ENCODE measurements at regions not wholly inside any gene's neighbourhood (a gene's known extent, or its start where the extent isn't known, plus 50 kb on each side); places are given as distances from the start of the nearest gene placed in this dataset.

- 93 to 97% methylated on average over 13 of the region's 13 CpGs for WGBS, 2 donors
- TF ChIP-seq CTCF (IDR thresholded peaks at IDR 0.05), result no peak
- no peak for TF ChIP-seq EP300 (IDR thresholded peaks at IDR 0.05)
- no peak for TF ChIP-seq POLR2A (IDR thresholded peaks at IDR 0.05)
- Histone ChIP-seq H3K9me3 (no peaks in the 10 kb centered on the region), H3K4me3 (no peak overlapping the region), H3K4me1 (no peaks in the 10 kb centered on the region), H3K36me3 (no peaks in the 10 kb centered on the region), H3K27me3 (no peaks in the 10 kb centered on the region), H3K27ac (no peak overlapping the region)
- DNase-seq (ENCODE audit: low spot score in 2 of 2), result no peak
These were observed 729.8 kb downstream of the QKI start for GRCh38 chr6:164144316-164144715.

GRCh38 chr6:164142322-164142721 lies 727.8 kb downstream of the QKI start:
- no peaks in the 10 kb centered on the region for H3K36me3 ChIP-seq
- no peaks in the 10 kb centered on the region for H3K9me3 ChIP-seq
- no peaks in the 10 kb centered on the region for H3K27me3 ChIP-seq
- TF ChIP-seq POLR2A (IDR thresholded peaks at IDR 0.05) (no peak), EP300 (IDR thresholded peaks at IDR 0.05) (no peak), CTCF (IDR thresholded peaks at IDR 0.05) (no peak)
- H3K4me1 ChIP-seq, result no peaks in the 10 kb centered on the region
- 57 to 65% methylated on average over 5 of the region's 5 CpGs for WGBS, 2 donors
- H3K4me3 ChIP-seq, result no peak overlapping the region
- DNase-seq (ENCODE audit: low spot score in 2 of 2), result no peak
- H3K27ac ChIP-seq, result no peak overlapping the region

GRCh38 chr6:164135511-164136132 lies 721.1 kb downstream of the QKI start:
- TF ChIP-seq CTCF (IDR thresholded peaks at IDR 0.05) (no peak), EP300 (IDR thresholded peaks at IDR 0.05) (no peak), POLR2A (IDR thresholded peaks at IDR 0.05) (no peak)
- no peak overlapping the region for H3K4me3 ChIP-seq
- H3K36me3 ChIP-seq, result no peaks in the 10 kb centered on the region
- 75 to 79% methylated on average over 5 of the region's 5 CpGs for WGBS, 2 donors
- no peaks in the 10 kb centered on the region for H3K9me3 ChIP-seq
- no peak for DNase-seq (ENCODE audit: low spot score in 2 of 2)
- no peaks in the 10 kb centered on the region for H3K4me1 ChIP-seq
- H3K27me3 ChIP-seq, result no peaks in the 10 kb centered on the region
- H3K27ac ChIP-seq, result no peak overlapping the region

- Histone ChIP-seq H3K9me3 (no peaks in the 10 kb centered on the region), H3K27ac (no peak overlapping the region), H3K36me3 (no peaks in the 10 kb centered on the region), H3K27me3 (no peaks in the 10 kb centered on the region), H3K4me1 (no peaks in the 10 kb centered on the region), H3K4me3 (no peak overlapping the region)
- TF ChIP-seq CTCF (IDR thresholded peaks at IDR 0.05) (no peak), POLR2A (IDR thresholded peaks at IDR 0.05) (no peak), EP300 (IDR thresholded peaks at IDR 0.05) (no peak)
- 59 to 69% methylated on average over 2 of the region's 2 CpGs for WGBS, 2 donors
- DNase-seq (ENCODE audit: low spot score in 2 of 2), result no peak
These were observed 718.6 kb downstream of the QKI start for GRCh38 chr6:164133095-164133494.

GRCh38 chr6:164130585-164130984 lies 716.1 kb downstream of the QKI start:
- 86 to 91% methylated on average over 2 of the region's 2 CpGs for WGBS, 2 donors
- no peak overlapping the region for H3K27ac ChIP-seq
- H3K4me3 ChIP-seq, result no peak overlapping the region
- no peak for DNase-seq (ENCODE audit: low spot score in 2 of 2)
- no peaks in the 10 kb centered on the region for H3K27me3 ChIP-seq
- no peaks in the 10 kb centered on the region for H3K36me3 ChIP-seq
- TF ChIP-seq CTCF (IDR thresholded peaks at IDR 0.05) (no peak), POLR2A (IDR thresholded peaks at IDR 0.05) (no peak), EP300 (IDR thresholded peaks at IDR 0.05) (no peak)
- no peaks in the 10 kb centered on the region for H3K4me1 ChIP-seq
- H3K9me3 ChIP-seq, result no peaks in the 10 kb centered on the region

All from tibial nerve (tissue), 4 donors.